Neural crest cell (in vitro differentiated cells): ENCODE measurements at regions not wholly inside any gene's neighbourhood (a gene's known extent, or its start where the extent isn't known, plus 50 kb on each side); places are given as distances from the start of the nearest gene placed in this dataset.

Experiments
- DNase-seq: peaks from one replicate; pipeline ENCODE4 v3.0.0; 2021; ENCODE audit warnings: low read depth, mixed read lengths, low spot score
- H3K27ac Mint-ChIP-seq: one replicate; pipeline ENCODE4 v1.8.0; 2021; ENCODE audit warnings: mild to moderate bottlenecking, mixed read lengths; ENCODE audit not compliant: unreplicated experiment
- H3K27me3 Mint-ChIP-seq: 2 replicates; pipeline ENCODE4 v1.8.0; 2021; ENCODE audit warnings: low read depth, mild to moderate bottlenecking, mixed read lengths
- H3K36me3 Mint-ChIP-seq: 2 replicates; pipeline ENCODE4 v1.8.0; 2021; ENCODE audit warnings: low read depth, mild to moderate bottlenecking, mixed read lengths
- H3K4me1 Mint-ChIP-seq: 2 replicates; pipeline ENCODE4 v1.8.0; 2021; ENCODE audit warnings: mixed read lengths
- H3K4me3 Mint-ChIP-seq: one replicate; pipeline ENCODE4 v1.8.0; 2021; ENCODE audit warnings: mild to moderate bottlenecking, mixed read lengths
- H3K9me3 Mint-ChIP-seq: 2 replicates; pipeline ENCODE4 v1.8.0; 2021; ENCODE audit warnings: mixed read lengths
- CTCF ChIP-seq: fragments of 200-600 bp; sonication (generic); conservative IDR thresholded peaks from 2 replicates; pipeline ENCODE4 v1.5.0; 2021; ENCODE audit warnings: antibody characterized with exemption, mild to moderate bottlenecking

DNA sequence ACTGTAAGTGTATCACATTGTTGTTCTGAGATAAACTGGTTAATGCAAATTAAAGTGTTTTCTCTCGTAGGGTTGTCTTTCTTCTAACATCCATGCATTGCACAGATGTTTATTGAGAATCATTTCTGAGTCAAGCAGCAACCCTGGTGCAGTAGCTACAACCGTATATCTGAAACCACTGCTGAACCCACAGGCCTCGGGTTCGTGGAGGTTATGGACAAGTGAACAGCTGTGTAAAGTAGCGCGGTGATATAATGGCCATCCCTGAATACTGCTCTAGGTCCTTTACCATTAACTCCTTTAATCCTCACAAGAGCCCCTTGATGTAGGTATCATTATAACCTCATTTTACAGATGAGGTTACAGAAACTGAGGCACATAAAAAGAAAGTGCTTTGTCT lies 486.1 kb upstream of the TMEM132C start:
- H3K9me3 Mint-ChIP-seq: no peaks in the 10 kb centered on the region
- no peaks in the 10 kb centered on the region for H3K4me1 Mint-ChIP-seq
- DNase-seq: no peak
- no peaks in the 10 kb centered on the region for H3K36me3 Mint-ChIP-seq
- no peak for TF ChIP-seq CTCF
- peaks cover 2% of the 10 kb centered on the region for H3K27me3 Mint-ChIP-seq
- H3K4me3 Mint-ChIP-seq: no peak overlapping the region
- no peak overlapping the region for H3K27ac Mint-ChIP-seq

DNA sequence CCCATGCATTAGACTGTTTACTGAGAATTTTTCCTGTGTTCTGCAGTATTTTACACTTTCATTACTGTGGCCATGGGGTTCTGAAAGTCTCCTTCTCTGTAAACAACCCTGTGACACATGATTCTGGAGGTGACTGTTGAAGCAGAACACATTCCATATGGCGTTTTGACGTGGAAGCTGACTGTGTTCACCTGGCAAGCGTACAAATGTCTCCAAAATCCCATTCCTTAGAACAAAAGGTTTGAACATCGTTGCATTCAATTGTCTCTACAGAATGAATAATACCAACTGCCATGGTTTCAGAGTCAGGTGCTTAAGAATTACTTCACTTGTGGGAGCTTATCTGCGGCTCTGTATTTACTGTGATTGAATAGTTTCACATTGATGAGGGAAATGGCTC lies 485.6 kb upstream of the TMEM132C start:
- Mint-ChIP-seq H3K4me1 (peaks cover 1% of the 10 kb centered on the region), H3K27me3 (peaks cover 2% of the 10 kb centered on the region), H3K36me3 (no peaks in the 10 kb centered on the region), H3K4me3 (no peak overlapping the region), H3K27ac (no peak overlapping the region), H3K9me3 (no peaks in the 10 kb centered on the region)
- no peak for DNase-seq
- TF ChIP-seq CTCF: no peak

- no peaks in the 10 kb centered on the region for H3K36me3 Mint-ChIP-seq
These were observed 481.4 kb upstream of the TMEM132C start for GRCh38 chr12:127785540-127785939.

GRCh38 chr12:127785986-127786590 lies 480.9 kb upstream of the TMEM132C start:
- no peak overlapping the region for H3K27ac Mint-ChIP-seq
- no peak overlapping the region for H3K4me3 Mint-ChIP-seq
- no peak for TF ChIP-seq CTCF
- no peaks in the 10 kb centered on the region for H3K27me3 Mint-ChIP-seq
- no peaks in the 10 kb centered on the region for H3K36me3 Mint-ChIP-seq
- H3K4me1 Mint-ChIP-seq: peaks cover 10% of the 10 kb centered on the region
- no peak for DNase-seq
- H3K9me3 Mint-ChIP-seq: no peaks in the 10 kb centered on the region

More at GRCh38 chr12:127785540-127785939, 481.4 kb upstream of the TMEM132C start:
- no peak overlapping the region for H3K27ac Mint-ChIP-seq
- no peak for TF ChIP-seq CTCF
- no peaks in the 10 kb centered on the region for H3K27me3 Mint-ChIP-seq
- H3K9me3 Mint-ChIP-seq: no peaks in the 10 kb centered on the region
- no peak overlapping the region for H3K4me3 Mint-ChIP-seq
- DNase-seq: no peak
- peaks cover 6% of the 10 kb centered on the region for H3K4me1 Mint-ChIP-seq

DNA sequence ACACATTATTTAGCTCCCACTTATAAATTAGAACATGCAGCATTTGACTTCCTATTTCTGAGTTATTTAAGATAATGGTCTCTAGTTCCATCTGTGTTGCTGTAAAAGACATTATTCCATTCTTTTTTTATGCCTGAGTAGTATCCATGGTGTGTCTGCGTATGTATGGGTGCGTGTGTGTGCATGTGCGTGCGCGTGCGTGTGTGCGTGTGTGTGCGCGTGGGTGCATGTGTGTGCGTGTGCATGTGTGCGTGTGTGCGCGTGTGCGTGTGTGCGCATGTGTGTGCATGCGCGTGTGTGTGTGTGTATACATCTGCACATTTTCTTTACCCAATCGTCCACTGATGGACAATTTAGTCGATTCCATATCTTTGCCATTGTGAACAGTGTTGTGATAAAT lies 479.4 kb upstream of the TMEM132C start:
- no peak overlapping the region for H3K27ac Mint-ChIP-seq
- no peaks in the 10 kb centered on the region for H3K36me3 Mint-ChIP-seq
- no peaks in the 10 kb centered on the region for H3K9me3 Mint-ChIP-seq
- no peak overlapping the region for H3K4me3 Mint-ChIP-seq
- peaks cover 10% of the 10 kb centered on the region for H3K4me1 Mint-ChIP-seq
- H3K27me3 Mint-ChIP-seq: no peaks in the 10 kb centered on the region
- TF ChIP-seq CTCF: no peak
- DNase-seq: no peak
